ENCODE measurements at regions not wholly inside any gene's neighbourhood (a gene's known extent, or its start where the extent isn't known, plus 50 kb on each side); places are given as distances from the start of the nearest gene placed in this dataset.
"Not testable (repeated sequence)": the region's sequence is repeated elsewhere in the genome, so short reads cannot be mapped to it uniquely, and the experiment has no call there.

GRCh38 chr2:66017763-66018162 lies 417.2 kb upstream of the MEIS1 start:
- ATAC-seq, result no peak

DNA sequence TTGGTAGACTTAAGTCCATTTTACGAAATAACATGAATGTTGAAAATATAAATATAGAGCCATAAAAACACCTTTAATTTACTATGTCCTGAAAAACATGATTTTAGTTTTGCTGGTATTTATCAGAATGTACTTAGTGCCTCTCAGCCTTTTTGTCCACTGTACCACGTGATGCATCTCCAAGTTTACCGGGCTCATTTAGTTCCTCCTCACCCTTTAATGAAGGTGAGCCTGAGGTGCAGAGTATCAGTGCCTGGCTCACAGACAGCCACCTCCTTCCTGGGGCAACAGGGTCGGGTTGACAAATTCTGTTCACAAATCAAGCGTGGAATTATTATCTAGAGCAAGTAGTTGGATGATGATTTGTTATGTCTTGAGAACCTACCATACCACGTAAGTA lies 420.5 kb upstream of the MEIS1 start:
- ATAC-seq, result no peak

DNA sequence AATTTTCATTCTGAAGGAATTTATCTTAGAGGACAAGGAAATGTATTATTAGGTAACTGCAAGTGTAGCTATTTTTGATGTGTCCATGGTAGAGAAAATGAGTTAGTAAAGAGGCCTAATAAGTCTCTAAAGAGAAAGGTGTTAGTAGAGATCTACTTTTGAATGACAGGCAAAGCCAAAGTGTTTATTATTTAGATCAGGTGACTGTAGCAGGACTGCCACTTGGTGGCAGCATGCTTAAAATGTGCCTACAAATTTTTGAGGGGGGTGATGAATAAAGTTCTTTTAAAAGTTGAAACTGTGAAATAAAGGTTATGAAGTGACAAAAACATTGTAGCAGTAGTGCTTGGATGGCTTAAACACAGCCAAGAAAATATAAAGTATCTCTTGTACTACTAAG lies 421.5 kb upstream of the MEIS1 start:
- no peak for ATAC-seq

DNA sequence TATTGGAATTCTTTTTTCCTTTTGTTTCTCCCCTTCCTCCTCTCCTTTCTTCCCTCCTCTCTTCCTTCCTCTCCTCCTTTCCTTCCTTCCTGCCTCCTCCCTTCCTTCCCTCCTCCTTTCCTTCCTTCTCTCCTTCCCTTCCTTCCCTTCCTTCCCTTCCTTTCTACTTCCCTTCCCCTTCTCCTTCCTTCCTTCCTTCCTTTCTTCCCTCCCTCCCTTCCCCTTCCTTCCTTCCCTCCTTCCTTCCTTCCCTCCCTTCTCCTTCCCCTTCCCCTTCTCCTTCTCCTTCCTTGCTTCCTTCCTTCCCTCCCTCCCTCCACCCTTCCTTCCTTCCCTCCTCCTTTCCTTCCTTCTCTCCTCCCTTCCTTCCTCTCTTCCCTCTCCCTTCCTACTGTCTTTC lies 431.0 kb upstream of the MEIS1 start:
- no peak for ATAC-seq

- ATAC-seq, result no peak
Measured at GRCh38 chr2:66001538-66001937, 433.4 kb upstream of the MEIS1 start.

GRCh38 chr2:66000901-66001300 lies 434.0 kb upstream of the MEIS1 start:
- ATAC-seq, result no peak

DNA sequence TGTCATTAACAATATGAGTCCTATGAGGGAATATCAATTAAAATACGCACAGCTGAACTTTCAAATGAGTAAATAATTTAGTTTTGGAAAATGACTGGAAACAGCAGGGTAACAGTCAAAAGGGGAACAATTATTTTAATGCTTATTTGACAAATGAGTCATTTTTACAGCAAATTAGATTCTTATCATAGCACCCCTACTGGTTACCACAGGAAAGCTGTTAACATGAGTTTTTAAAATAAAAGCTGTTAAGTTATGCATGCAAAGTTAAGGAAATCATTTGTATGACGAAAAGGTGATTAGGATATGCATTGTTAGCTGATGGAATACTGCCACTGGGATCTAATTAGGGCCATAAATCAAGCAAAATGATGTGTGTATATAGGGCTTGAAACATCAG lies 435.1 kb upstream of the MEIS1 start:
- no peak for ATAC-seq

DNA sequence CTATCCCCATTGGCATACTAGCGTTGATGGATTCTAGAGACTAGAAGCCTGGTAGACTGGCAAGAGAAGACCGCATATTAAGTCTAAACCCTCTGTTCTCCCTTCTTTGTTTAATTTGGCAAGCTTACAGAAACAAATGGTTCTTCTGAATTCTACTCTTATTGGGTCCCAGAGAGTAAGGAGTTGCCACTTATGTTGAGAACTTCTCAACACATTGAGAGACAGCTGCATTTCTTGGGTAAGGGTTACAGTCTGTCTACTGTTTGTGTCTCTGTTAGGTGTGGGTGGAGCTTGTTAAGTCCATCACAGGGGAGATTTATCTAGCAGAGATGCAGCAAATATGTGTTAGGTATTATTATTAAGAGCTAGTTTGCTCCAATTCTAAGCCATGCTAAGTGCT lies 435.8 kb upstream of the MEIS1 start:
- no peak for ATAC-seq

DNA sequence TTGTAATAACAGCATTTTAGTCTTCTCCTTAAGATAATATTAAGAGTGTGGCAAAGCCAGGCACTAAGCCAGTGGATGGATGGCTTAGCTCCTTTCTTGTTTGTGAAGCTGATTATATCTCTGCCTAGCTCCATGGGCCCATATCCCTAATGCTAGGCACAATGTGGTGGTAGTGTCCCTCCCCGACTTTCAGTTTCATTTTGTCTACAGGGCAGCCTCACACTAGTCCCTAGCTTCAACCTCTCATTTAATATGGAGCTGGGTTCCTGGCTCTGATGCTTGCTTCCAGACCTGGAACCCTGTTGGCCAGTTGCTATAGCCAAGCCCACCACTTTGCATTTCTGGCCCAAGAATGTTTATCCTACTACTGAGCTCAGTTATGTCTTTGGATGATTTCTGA lies 437.0 kb upstream of the MEIS1 start:
- no peak for ATAC-seq

DNA sequence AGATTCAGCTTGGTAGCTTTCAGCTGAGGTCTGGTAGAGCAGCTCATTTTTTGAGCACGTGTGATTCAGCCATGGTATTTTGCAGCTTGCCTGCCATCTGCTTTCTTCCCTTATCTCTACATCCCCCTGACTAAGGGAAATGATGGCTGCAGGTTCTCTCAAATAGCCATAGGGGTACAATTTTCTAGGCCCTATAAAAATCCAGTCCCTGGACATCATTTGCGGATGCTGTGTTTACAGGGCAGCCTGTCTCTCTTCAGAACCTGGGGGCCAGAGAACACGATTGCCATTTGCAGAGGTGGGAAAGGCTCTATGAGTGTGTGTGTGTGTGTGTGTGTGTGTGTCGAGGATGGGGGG lies 442.7 kb upstream of the MEIS1 start:
- no peak for ATAC-seq

DNA sequence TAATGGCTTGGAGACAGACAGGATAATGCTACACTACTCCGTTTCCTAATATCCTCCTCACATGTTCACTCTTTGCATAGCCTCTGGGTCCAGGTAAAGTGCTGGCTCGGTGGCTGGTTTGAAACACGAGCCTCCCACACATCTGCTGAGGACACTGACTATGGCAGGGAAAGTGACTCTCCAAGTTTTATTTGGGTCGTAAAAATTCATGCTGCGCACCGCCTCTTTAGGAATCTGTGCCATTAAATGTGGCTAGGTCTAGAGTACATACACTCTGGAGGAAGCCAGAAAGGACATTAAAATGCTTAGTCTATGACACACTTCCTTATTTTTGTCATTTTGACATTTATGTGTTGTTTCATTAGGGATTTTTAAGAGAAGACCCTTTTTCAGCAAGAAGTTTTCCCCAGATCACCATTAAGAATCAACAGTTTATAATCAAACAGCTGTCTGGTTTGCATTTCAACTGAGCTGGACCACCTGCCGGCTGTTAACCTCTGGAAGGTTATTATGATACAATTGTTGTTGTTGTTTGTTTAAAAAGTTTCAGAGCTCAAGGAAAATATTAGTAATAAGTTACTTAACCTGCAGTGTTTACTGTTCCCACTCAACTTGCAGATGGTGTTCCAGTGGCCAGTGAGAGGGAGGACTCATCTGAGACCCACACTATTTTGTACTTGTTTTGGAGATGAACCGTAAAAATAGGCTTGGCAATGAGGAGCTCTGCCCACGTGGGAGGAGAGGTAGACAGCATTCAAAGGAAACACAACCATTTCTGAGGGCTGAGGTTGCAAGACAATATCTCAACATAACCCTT lies 443.3 kb upstream of the MEIS1 start:
- no peak for ATAC-seq

- peak; percentile 57 for ATAC-seq
Measured at GRCh38 chr2:65985986-65986385, 448.9 kb upstream of the MEIS1 start.

- no peak for ATAC-seq
Measured at GRCh38 chr2:65980531-65980930, 454.4 kb upstream of the MEIS1 start.

DNA sequence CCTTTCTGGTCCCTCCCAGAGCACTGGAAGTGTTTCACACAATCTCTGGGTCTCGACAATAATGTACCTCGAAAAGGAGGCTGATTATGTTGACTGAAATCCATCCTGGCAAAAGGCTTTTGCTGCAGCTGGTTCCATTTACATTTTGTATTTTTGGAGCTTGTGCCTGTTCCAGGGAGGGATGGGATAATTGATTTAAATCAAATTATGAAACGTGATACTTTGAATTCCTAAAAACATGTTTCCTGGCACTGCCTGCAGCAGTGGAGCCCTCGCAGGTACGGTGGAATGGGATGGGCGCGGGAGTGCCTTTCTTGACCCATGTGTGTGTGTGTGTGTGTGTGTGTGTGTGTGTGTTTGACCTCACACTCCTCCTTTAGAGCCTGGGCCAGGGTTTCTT lies 455.5 kb upstream of the MEIS1 start:
- no peak for ATAC-seq

DNA sequence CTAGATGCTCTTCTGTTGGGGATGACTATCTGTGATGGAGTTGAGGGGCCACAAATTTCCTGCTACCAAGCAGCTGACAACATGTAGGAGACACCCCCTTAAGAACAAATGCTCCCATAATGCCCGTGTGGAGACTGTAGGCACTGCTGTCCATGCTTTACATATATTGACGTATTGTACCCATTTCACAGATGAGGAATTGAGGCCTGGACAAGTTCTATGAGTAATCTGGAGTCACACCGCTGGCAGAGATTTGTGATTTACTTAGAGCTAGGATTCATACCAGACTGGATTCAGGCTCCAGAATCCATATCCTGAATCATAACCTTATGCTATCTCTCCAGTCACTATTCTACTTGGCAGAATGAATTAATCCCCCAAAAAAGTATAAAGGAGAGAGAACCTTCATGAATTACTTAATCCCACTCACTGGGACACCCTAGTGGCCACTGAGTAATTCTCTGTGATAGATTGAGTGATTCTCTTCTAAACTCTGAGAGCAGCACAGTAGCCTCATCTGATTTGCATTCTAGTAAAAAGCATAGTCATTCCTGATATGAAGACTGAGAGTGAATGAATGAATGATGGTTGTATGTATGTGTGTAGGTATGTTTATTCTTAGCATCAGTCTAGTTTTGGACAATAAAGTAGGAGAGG lies 460.7 kb upstream of the MEIS1 start:
- ATAC-seq, result no peak

- no peak for ATAC-seq
Measured at GRCh38 chr2:65969161-65969560, 465.8 kb upstream of the MEIS1 start.

- not testable (repeated sequence) for ATAC-seq
Measured at GRCh38 chr2:65963303-65963702, 471.6 kb upstream of the MEIS1 start.

DNA sequence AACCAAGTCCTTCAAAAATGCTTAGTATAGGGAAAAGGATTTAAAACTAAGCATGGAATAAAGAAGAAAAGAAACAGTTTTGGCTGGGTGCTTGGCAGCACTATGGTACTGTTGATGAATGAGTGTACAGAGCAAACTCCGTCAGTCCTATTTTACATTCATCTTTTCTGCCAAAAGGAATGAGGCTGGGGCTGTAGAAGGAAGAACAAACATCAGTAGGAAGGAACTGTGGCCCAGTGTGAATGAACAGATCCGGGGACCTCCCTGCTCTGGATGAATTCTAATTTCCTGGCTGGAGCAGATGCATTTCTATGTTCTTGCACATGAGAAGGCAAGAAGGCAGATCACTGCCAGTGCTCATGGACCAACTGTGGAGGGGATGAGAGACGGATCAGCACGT lies 474.0 kb upstream of the MEIS1 start:
- ATAC-seq, result no peak

DNA sequence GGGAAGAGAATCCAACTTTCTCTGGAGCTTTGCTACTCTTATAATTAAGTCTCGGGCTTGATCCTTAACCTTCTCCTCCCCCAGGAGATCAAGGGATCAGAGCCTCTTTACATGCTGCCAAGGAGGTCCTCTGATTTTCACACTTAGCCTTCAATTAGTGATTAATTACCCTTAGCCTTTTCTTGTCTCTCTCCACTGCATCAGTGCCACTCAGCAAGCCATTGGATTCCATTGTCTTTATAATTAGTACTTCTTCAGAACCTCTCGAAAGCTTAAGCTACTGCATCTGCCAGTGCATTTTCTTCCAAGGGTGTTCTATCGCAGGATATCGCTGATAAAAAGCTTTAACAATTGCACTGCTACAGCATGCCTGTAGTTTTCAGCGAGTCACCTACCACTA lies 477.0 kb upstream of the MEIS1 start:
- no peak for ATAC-seq

DNA sequence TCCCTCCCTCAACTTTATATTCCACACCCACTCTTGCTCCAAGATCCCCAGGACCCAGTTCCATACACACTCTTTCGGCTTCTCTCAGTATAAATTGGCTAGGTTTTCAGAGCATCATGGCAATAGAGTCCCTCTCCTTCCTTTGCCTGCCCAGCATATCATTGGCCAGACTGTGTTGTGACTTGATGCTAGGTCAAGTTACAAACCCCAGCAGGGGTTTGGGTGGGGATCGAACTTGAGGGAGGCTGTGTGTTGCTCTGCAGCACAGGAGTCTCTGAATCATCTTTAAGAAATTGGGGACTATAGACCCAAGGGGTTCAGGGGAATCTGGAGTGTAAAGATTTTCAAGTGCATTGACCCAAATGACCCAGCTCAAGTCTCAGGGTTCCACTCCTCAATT lies 477.5 kb upstream of the MEIS1 start:
- ATAC-seq, result no peak

- no peak for ATAC-seq
Measured at GRCh38 chr2:65955259-65955658, 479.7 kb upstream of the MEIS1 start.

DNA sequence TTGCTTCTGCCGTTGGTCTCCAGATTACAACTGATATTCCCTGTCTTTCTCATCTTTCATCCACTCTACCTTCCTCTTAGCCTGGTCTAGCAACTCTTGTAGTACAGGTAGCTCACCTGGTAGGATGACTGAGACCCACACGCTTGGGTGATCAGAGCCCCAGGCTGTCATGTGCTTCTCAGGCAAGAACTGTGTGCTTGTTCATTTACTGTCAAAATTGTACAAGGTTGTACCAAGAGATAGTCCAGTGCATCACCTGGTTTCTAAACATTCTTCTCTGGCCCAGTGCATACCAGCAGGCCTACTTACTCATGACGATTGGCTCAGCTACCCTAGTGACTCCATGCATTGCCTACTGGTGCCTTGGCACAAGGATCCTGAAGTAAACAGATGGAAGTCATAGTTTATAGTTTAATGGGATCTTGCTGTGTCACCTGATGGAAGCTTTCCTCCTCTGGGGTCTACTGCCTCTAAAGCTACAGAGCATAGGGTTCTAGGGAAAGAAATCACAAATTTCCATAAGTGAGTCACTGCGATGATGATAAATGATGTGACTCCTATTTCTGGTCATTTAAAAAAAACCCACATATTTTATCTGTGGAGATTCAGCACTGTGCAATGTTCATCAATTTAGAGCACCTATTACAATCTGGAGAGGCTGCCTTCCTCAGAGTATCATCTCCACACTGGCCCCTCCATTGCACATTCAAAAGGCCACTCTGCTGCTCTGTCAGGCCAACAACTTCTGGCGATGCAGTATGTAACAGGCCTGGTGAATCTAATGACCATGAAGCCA lies 481.8 kb upstream of the MEIS1 start:
- ATAC-seq, result no peak

DNA sequence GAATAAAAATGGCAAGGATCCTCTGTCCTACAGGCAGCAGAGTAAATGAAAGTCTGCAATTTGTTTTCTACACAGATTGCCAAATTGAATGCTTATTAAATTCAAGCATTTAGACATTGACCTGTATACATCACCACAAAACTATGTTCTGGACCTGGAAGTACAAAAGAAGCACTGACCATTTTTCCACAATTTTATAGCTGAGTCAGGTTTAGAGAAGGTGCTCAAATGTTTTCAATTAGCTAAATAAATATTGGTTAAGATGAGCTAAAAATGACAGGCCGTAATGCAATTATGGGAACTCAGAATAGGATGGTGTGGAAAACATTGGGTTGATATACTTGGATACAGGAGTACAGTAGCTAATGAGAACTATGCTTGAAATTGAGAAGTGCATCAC lies 490.7 kb upstream of the MEIS1 start:
- ATAC-seq, result no peak

Data from esophagus mucosa (tissue), 1 donor.